H1 (cell line): ENCODE measurements at regions not wholly inside any gene's neighbourhood (a gene's known extent, or its start where the extent isn't known, plus 50 kb on each side); places are given as distances from the start of the nearest gene placed in this dataset.

Experiments used
- BCL11A ChIP-seq, 2 experiments: IDR thresholded peaks; one replicate each; pipeline ENCODE4 v1.6.1; 2011; ENCODE audit warnings: low read depth in 2 of 2, low read length in 2 of 2, mild to moderate bottlenecking in 2 of 2
- CTBP2 ChIP-seq: IDR thresholded peaks from 2 replicates; pipeline ENCODE4 v1.7.0; 2011; ENCODE audit warnings: borderline replicate concordance, mild to moderate bottlenecking, moderate library complexity, mixed read lengths, low read length; ENCODE audit not compliant: insufficient read depth, insufficient read length
- GABPA ChIP-seq: IDR thresholded peaks from 2 replicates; pipeline ENCODE4 v1.6.1; 2011; ENCODE audit warnings: mild to moderate bottlenecking, low read length, moderate library complexity, borderline replicate concordance; ENCODE audit not compliant: insufficient read depth
- JUN ChIP-seq: IDR thresholded peaks from 2 replicates; pipeline ENCODE4 v1.6.1; 2011; ENCODE audit warnings: low read depth, mild to moderate bottlenecking, improper control_type of control experiment, low read length
- NANOG ChIP-seq: IDR thresholded peaks from 2 replicates; pipeline ENCODE4 v1.6.1; 2011; ENCODE audit warnings: low read length, low read depth, mild to moderate bottlenecking, inconsistent platforms; ENCODE audit not compliant: insufficient read depth, poor library complexity, severe bottlenecking
- NRF1 ChIP-seq: IDR thresholded peaks from 2 replicates; pipeline ENCODE4 v1.6.1; 2011; ENCODE audit warnings: mild to moderate bottlenecking, low read depth, low read length, improper control_type of control experiment
- RXRA ChIP-seq: IDR thresholded peaks from 2 replicates; pipeline ENCODE4 v1.6.1; 2011; ENCODE audit warnings: low read depth, mild to moderate bottlenecking, low read length, moderate library complexity; ENCODE audit not compliant: insufficient read depth
- SAP30 ChIP-seq: fragments of 300-600 bp; sonication (generic); IDR thresholded peaks from 2 replicates; pipeline ENCODE4 v1.7.1; 2012; ENCODE audit warnings: low read length, moderate library complexity, mild to moderate bottlenecking, inconsistent platforms; ENCODE audit not compliant: insufficient read depth, insufficient replicate concordance
- SIRT6 ChIP-seq: IDR thresholded peaks from one replicate; pipeline ENCODE4 v1.7.1; 2012; ENCODE audit warnings: low read length, inconsistent platforms
- SIX5 ChIP-seq: IDR thresholded peaks from 2 replicates; pipeline ENCODE4 v1.6.1; 2011; ENCODE audit warnings: mild to moderate bottlenecking, low read depth, low read length

GRCh38 chr2:204437815-204438756, 107.2 kb upstream of the PARD3B start (continued):
- TF ChIP-seq NRF1 (no peak), SIX5 (no peak), NANOG (no peak), SIRT6 (no peak), GABPA (no peak), CTBP2 (no peak), BCL11A (IDR thresholded peaks at IDR 0.05; ENCODE audit: low read depth in 2 of 2, low read length in 2 of 2) (no peak), JUN (no peak), RXRA (no peak), SAP30 (no peak)
- TF ChIP-seq, all 59 proteins: peak for 0
